PC-3 (cell line): ENCODE measurements at regions not wholly inside any gene's neighbourhood (a gene's known extent, or its start where the extent isn't known, plus 50 kb on each side); places are given as distances from the start of the nearest gene placed in this dataset.
"Not testable (repeated sequence)": the region's sequence is repeated elsewhere in the genome, so short reads cannot be mapped to it uniquely, and the experiment has no call there.

Experiments
- ATAC-seq: fragments of 200-7000 bp; cut with Tn5 transposase; 2 replicates; pipeline ENCODE4 v1.9.1; 2020; ENCODE audit warnings: mild to moderate bottlenecking, moderate library complexity
- BruUV-seq: library from RNA; stranded (reverse); fragments of 400-500 nt; replicated peaks from 2 replicates; lab custom pipeline; 2021; lab: Mats Ljungman, UMichigan
- CTCF ChIA-PET: fragments of 300-600 bp; sonication (Branson Sonifier 250); formaldehyde crosslinking; loops from one replicate; lab custom pipeline; 2022; ENCODE audit warnings: antibody characterized with exemption; lab: Charles Lee
- POLR2A ChIA-PET: fragments of 300-600 bp; sonication (Branson Sonifier 250); formaldehyde crosslinking; loops from one replicate; lab custom pipeline; 2022; ENCODE audit warnings: antibody characterized with exemption; ENCODE audit not compliant: unreplicated experiment; lab: Charles Lee
- DNase-seq: peaks from one replicate; pipeline ENCODE4 v3.0.0-alpha.2; 2015
- H2AFZ ChIP-seq: fragments of 300-600 bp; sonication (generic); 2 replicates; pipeline ENCODE4 v1.6.0; 2016; ENCODE audit warnings: antibody characterized with exemption, low read length
- H3F3A ChIP-seq: fragments of 300-600 bp; sonication (generic); one replicate; pipeline ENCODE4 v1.6.0; 2017; ENCODE audit warnings: antibody characterized with exemption, low read length, control low read depth, mild to moderate bottlenecking; ENCODE audit not compliant: unreplicated experiment
- H3K27ac ChIP-seq: fragments of 300-600 bp; sonication (generic); 2 replicates; pipeline ENCODE4 v1.5.1; 2016; ENCODE audit warnings: mild to moderate bottlenecking, low read length
- H3K27me3 ChIP-seq: fragments of 300-600 bp; sonication (generic); 2 replicates; pipeline ENCODE4 v1.6.1; 2016; ENCODE audit warnings: low read length, mixed read lengths
- H3K36me3 ChIP-seq: fragments of 300-600 bp; sonication (generic); 2 replicates; pipeline ENCODE4 v1.6.1; 2016; ENCODE audit warnings: low read depth, mixed run types, low read length, mixed read lengths
- H3K4me1 ChIP-seq: fragments of 300-600 bp; sonication (generic); 2 replicates; pipeline ENCODE4 v1.5.1; 2016; ENCODE audit warnings: low read length; ENCODE audit not compliant: insufficient read depth
- H3K4me2 ChIP-seq: fragments of 300-600 bp; sonication (generic); 2 replicates; pipeline ENCODE4 v1.6.0; 2016; ENCODE audit warnings: low read length
- H3K4me3 ChIP-seq: fragments of 300-600 bp; sonication (generic); 2 replicates; pipeline ENCODE4 v1.5.1; 2016; ENCODE audit warnings: mild to moderate bottlenecking, low read length, mixed read lengths
- H3K79me2 ChIP-seq: fragments of 300-600 bp; sonication (generic); 2 replicates; pipeline ENCODE4 v1.6.1; 2017; ENCODE audit warnings: low read length, mixed read lengths
- H3K9ac ChIP-seq: fragments of 300-600 bp; sonication (generic); 2 replicates; pipeline ENCODE4 v1.6.0; 2016; ENCODE audit warnings: mild to moderate bottlenecking, low read length
- H3K9me2 ChIP-seq: fragments of 300-600 bp; sonication (generic); replicated peaks from 2 replicates; pipeline ENCODE4 v1.6.1; 2016; ENCODE audit warnings: mixed run types, low read length, mixed read lengths
- H3K9me3 ChIP-seq: fragments of 300-600 bp; sonication (generic); 2 replicates; pipeline ENCODE4 v1.6.1; 2016; ENCODE audit warnings: low read length, mixed read lengths
- H4K20me1 ChIP-seq: fragments of 300-600 bp; sonication (generic); 2 replicates; pipeline ENCODE4 v1.6.1; 2016; ENCODE audit warnings: low read length, mixed read lengths
- intact Hi-C: fragments of 100-400 bp; cut with micrococcal nuclease; formaldehyde crosslinking; loops from 2 replicates; pipeline ENCODE4 v1.9.0; 2023

DNA sequence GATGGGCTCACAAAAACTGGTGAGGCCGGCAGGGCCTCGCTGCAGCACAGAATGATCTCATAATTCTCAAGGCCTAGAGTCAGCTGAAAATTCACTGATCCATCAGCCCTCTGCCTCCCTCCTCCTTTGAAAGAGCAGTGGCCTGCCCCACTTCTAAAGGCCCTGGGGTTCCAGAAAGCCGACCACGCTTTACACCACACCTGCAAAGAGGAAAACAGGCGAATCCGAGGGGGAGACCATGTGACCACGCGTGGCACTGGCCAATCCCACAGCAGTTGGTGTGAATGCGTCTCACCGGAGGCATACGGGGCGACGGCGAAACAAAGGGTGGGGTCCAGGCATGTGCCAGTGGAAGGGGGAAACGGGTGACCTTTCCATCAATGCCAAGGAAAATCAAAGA is 135.5 kb upstream of the ANKRD20A1 start:
- POLR2A ChIA-PET, CTCF ChIA-PET, H3K79me2 ChIP-seq, H2AFZ ChIP-seq, DNase-seq, H3K4me1 ChIP-seq, H4K20me1 ChIP-seq, H3K9me2 ChIP-seq, intact Hi-C loops, H3K36me3 ChIP-seq, H3K9me3 ChIP-seq, H3K27me3 ChIP-seq, H3K27ac ChIP-seq, H3F3A ChIP-seq: not testable (repeated sequence)
- Histone ChIP-seq H3K4me3 (peak overlapping the region; percentile 56), H3K9ac (peak overlapping the region; percentile 33; the same call in 1 of the 2 replicates), H3K4me2 (peak overlapping the region; percentile 68; the same call in 1 of the 2 replicates)
- peak; percentile 50 for ATAC-seq
- TSS peak; percentile 44 for BruUV-seq

DNA sequence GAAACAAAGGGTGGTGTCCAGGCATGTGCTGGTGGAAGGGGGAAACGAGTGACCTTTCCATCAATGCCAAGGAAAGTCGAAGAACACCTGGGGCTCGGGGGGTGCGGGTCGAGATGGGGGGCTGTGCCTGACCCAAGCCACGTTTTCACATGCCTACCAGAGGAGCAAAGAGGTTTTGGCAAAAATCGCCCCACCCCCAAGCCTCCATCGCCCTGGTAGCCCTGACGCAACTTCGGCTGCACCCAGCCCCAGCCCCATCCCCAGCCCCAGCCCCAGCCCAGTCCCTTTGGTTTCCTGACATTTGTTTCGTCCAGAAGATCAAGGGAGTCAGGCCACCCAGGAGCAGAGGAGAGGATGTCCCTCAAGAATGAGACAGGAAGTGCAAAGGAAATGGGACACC is 133.8 kb upstream of the ANKRD20A1 start:
- H3K4me2 ChIP-seq, BruUV-seq, H3K9ac ChIP-seq, H3K36me3 ChIP-seq, H3K4me1 ChIP-seq, H3K9me2 ChIP-seq, H3K4me3 ChIP-seq, H3K27ac ChIP-seq, intact Hi-C loops, H3K27me3 ChIP-seq, DNase-seq, H2AFZ ChIP-seq, H3K9me3 ChIP-seq, CTCF ChIA-PET, H4K20me1 ChIP-seq, ATAC-seq, H3F3A ChIP-seq, H3K79me2 ChIP-seq, POLR2A ChIA-PET: not testable (repeated sequence)

DNA sequence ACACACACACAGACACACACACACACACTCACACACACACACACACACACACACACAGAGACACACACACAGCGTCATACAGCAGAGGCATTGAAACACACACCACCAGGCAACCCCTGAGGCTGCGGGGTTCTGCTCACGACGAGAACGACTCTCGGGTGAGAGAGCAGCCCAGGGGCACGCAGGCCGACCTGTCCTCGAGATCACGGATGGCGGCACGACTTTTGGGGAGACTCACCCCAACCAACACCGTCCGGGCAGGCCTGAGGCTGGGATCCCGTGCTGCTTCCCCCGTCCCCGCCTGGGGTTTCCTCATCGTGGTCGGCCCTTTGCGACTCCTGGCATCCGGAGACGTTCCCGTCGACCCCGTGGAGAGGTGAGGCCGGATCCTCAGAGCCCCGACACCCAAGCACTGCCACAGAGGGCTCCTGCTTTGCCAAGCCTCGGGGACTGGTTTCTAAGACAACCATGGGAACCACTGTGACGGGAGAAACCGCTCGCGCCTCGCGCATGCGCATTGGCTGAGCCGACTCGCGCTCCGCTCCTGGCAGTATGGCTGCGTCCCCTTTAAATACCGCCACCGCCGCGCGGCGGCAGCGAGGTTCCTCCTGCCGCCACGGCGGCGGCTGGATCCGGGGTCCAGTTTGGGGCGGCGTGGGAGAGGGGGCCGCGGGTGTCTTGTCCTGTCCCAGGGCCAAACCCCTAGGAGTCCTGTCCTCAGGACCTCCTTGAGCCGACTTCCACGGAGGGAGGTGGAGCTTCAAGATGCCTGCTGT is 132.3 kb upstream of the ANKRD20A1 start:
- H4K20me1 ChIP-seq, H2AFZ ChIP-seq, POLR2A ChIA-PET, intact Hi-C loops, H3K79me2 ChIP-seq, H3K9me2 ChIP-seq, BruUV-seq, H3K4me1 ChIP-seq, H3K4me3 ChIP-seq, CTCF ChIA-PET, DNase-seq, H3K4me2 ChIP-seq, H3K9ac ChIP-seq, H3K27ac ChIP-seq, H3K36me3 ChIP-seq, H3F3A ChIP-seq, H3K27me3 ChIP-seq, H3K9me3 ChIP-seq: not testable (repeated sequence)
- ATAC-seq: peak; percentile 33; the same call in 1 of the 2 replicates

DNA sequence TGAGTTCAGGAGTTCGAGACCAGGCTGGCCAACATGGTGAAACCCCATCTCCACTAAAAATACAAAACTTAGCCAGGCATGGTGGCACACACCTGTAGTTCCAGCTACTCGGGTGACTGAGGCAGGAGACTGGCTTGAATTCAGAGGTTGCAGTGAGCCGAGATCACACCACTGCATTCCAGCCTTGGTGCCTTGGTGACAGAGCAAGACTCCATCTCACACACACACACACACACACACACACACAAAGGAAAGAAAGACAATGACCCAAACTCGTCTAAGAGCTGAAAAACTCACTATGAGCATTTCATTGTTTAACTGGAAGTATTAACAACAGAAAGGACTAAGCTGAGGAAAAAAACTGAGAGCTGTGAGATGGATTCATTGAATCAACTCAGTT is 95.6 kb upstream of the ANKRD20A1 start:
- H3K27me3 ChIP-seq, ATAC-seq, H3K4me1 ChIP-seq, BruUV-seq, H3K4me2 ChIP-seq, H3K4me3 ChIP-seq, H4K20me1 ChIP-seq, POLR2A ChIA-PET, H2AFZ ChIP-seq, H3K9ac ChIP-seq, H3K9me2 ChIP-seq, H3K79me2 ChIP-seq, CTCF ChIA-PET, intact Hi-C loops, H3F3A ChIP-seq, H3K9me3 ChIP-seq, H3K27ac ChIP-seq, DNase-seq, H3K36me3 ChIP-seq: not testable (repeated sequence)

DNA sequence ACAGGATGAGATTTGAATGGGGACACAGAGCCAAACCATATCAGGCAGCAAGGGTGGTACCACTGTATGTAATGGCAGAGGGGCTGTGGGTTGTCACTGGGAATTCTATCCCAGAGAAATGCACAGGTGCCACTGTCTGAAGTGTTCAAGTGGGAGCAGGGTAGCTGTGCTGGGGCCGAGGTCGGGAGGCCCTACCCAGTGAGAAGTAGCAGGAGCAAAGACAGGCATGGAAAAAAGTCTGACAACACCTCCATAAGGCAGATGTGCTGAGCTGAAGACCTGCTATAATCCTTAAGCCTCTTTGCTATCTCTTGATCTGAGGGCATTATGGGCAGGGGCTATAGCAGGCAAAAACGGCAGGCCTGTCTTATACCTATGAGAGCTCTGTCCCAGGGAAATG is 86.9 kb upstream of the ANKRD20A1 start:
- intact Hi-C loops, POLR2A ChIA-PET, H3K9ac ChIP-seq, CTCF ChIA-PET, H3K36me3 ChIP-seq, H3K27me3 ChIP-seq, H3K9me3 ChIP-seq, ATAC-seq, H3K79me2 ChIP-seq, H4K20me1 ChIP-seq, H3K4me2 ChIP-seq, H2AFZ ChIP-seq, H3K9me2 ChIP-seq, H3F3A ChIP-seq, BruUV-seq, H3K4me1 ChIP-seq, H3K27ac ChIP-seq, DNase-seq, H3K4me3 ChIP-seq: not testable (repeated sequence)

DNA sequence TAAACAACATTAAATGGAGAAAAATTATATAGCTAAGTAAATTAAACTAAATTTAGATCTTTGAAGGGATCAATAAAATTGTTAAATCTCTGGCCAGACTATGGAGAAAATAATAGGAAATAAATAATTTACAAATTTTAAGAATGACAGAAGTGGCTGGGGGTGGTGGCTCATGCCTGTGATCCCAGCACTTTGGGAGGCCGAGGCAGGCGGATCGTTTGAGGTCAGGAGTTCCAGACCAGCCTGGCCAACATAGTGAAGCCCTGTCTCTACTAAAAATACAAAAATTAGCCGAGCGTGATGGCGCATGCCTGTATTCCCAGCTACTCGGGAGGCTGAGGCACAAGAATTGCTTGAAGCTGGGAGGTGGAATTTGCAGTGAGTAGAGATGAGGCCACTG is 58.6 kb upstream of the ANKRD20A1 start:
- H3K4me2 ChIP-seq, H3K4me1 ChIP-seq, DNase-seq, H2AFZ ChIP-seq, H3K36me3 ChIP-seq, ATAC-seq, H3F3A ChIP-seq, H4K20me1 ChIP-seq, BruUV-seq, H3K9ac ChIP-seq, CTCF ChIA-PET, H3K9me3 ChIP-seq, H3K27me3 ChIP-seq, intact Hi-C loops, H3K4me3 ChIP-seq, H3K9me2 ChIP-seq, POLR2A ChIA-PET, H3K79me2 ChIP-seq, H3K27ac ChIP-seq: not testable (repeated sequence)
